CD4-positive, alpha-beta T cell (primary cell): ENCODE measurements at regions not wholly inside any gene's neighbourhood (a gene's known extent, or its start where the extent isn't known, plus 50 kb on each side); places are given as distances from the start of the nearest gene placed in this dataset.

Experiments
- ATAC-seq: fragments of 200-7000 bp; cut with Tn5 transposase; one replicate; pipeline ENCODE4 v1.10.0; 2022; ENCODE audit warnings: mild to moderate bottlenecking; ENCODE audit not compliant: poor library complexity
- CTCF ChIA-PET: fragments of 350-600 bp; sonication (Branson Sonifier 250); formaldehyde crosslinking; loops from one replicate; lab custom pipeline; 2021; ENCODE audit warnings: antibody characterized with exemption, inconsistent platforms; lab: Charles Lee
- POLR2A ChIA-PET: fragments of 350-600 bp; sonication (Branson Sonifier 250); formaldehyde crosslinking; loops from one replicate; lab custom pipeline; 2021; ENCODE audit warnings: antibody characterized with exemption, inconsistent platforms; lab: Charles Lee
- DNase-seq, 14 experiments: peaks; one replicate each; pipeline ENCODE4 v3.0.0-alpha.2; 2013 to 2020; ENCODE audit warnings: mixed read lengths in 2 of 14
- H3K27ac ChIP-seq, 2 donors: one replicate each; pipeline versions ENCODE4 v1.5.1 to v1.7.0; 2013; ENCODE audit warnings: low read length in 2 of 2, low read depth in 1 of 2, mild to moderate bottlenecking in 1 of 2
- H3K27me3 ChIP-seq, 2 experiments: 1 replicate in 1 of 2; 2 replicates in 1 of 2; pipeline versions ENCODE4 v1.6.1 to v1.7.0; 2013; ENCODE audit warnings: low read length in 2 of 2, control low read depth in 1 of 2, mild to moderate bottlenecking in 1 of 2, moderate library complexity in 1 of 2; ENCODE audit not compliant: insufficient read depth in 2 of 2, control insufficient read depth in 1 of 2
- H3K36me3 ChIP-seq: one replicate; pipeline ENCODE4 v1.6.1; 2013; ENCODE audit warnings: low read length, control low read depth; ENCODE audit not compliant: insufficient read depth
- H3K4me1 ChIP-seq: one replicate; pipeline ENCODE4 v1.6.1; 2013; ENCODE audit warnings: low read length, control low read depth; ENCODE audit not compliant: insufficient read depth
- H3K4me3 ChIP-seq: one replicate; pipeline ENCODE4 v1.5.1; 2013; ENCODE audit warnings: mild to moderate bottlenecking, low read length, moderate library complexity
- H3K9me3 ChIP-seq, 2 experiments: 1 replicate in 1 of 2; 2 replicates in 1 of 2; pipeline versions ENCODE4 v1.6.1 to v1.7.0; 2013; ENCODE audit warnings: low read length in 2 of 2, mild to moderate bottlenecking in 2 of 2, control low read depth in 1 of 2, moderate library complexity in 1 of 2; ENCODE audit not compliant: control insufficient read depth in 1 of 2, insufficient read depth in 1 of 2
- H3K27ac Mint-ChIP-seq: one replicate; pipeline ENCODE4 v1.8.0; 2020; ENCODE audit warnings: mixed read lengths
- H3K27me3 Mint-ChIP-seq: one replicate; pipeline ENCODE4 v1.8.0; 2021; ENCODE audit warnings: mixed read lengths
- H3K36me3 Mint-ChIP-seq: one replicate; pipeline ENCODE4 v1.8.0; 2021; ENCODE audit warnings: low read depth, mixed read lengths
- H3K4me1 Mint-ChIP-seq: one replicate; pipeline ENCODE4 v1.8.0; 2021; ENCODE audit warnings: low read depth, mixed read lengths
- H3K4me3 Mint-ChIP-seq: one replicate; pipeline ENCODE4 v1.8.0; 2020; ENCODE audit warnings: mild to moderate bottlenecking, mixed read lengths
- H3K9me3 Mint-ChIP-seq: one replicate; pipeline ENCODE4 v1.8.0; 2020; ENCODE audit warnings: mixed read lengths
- intact Hi-C, 2 experiments: fragments of 100-400 bp; cut with DNase I in 1 of 2; cut with micrococcal nuclease in 1 of 2; formaldehyde crosslinking; loops; one replicate each; pipeline versions ENCODE4 v1.15.1 to v1.9.0; 2023 to 2025; cut with DNase I, micrococcal nuclease
- TF ChIP-seq, protein P1 (sequence below): fragments of 200-600 bp; IDR thresholded peaks from one replicate; pipeline ENCODE4 v1.8.0; 2022; ENCODE audit warnings: antibody characterized with exemption, mild to moderate bottlenecking

DNA sequence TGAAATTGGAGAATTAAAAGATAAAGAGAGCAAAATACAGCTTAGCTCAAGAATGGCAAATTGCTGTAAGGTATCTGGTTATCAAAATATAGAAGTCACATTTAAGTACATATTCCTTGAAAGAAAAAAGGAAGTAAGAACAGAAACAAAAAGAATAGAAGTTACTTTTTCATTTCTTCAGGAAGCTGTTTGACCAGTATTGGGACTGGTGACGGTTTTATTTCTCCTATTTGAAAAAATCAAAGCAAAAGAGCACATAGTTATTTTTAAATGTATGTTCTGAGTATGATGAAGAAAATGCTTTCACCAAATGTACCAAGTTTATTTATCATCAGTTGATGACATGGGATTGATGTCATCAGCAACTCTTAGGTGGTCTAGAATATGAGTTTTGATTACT is 83.1 kb upstream of the OXGR1 start:
- DNase-seq (no peak), ATAC-seq (no peak)
- TF ChIP-seq, protein P1, sequence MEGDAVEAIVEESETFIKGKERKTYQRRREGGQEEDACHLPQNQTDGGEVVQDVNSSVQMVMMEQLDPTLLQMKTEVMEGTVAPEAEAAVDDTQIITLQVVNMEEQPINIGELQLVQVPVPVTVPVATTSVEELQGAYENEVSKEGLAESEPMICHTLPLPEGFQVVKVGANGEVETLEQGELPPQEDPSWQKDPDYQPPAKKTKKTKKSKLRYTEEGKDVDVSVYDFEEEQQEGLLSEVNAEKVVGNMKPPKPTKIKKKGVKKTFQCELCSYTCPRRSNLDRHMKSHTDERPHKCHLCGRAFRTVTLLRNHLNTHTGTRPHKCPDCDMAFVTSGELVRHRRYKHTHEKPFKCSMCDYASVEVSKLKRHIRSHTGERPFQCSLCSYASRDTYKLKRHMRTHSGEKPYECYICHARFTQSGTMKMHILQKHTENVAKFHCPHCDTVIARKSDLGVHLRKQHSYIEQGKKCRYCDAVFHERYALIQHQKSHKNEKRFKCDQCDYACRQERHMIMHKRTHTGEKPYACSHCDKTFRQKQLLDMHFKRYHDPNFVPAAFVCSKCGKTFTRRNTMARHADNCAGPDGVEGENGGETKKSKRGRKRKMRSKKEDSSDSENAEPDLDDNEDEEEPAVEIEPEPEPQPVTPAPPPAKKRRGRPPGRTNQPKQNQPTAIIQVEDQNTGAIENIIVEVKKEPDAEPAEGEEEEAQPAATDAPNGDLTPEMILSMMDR, result no peak
- POLR2A ChIA-PET, result no interaction called here
- Histone ChIP-seq H3K36me3 (no peaks in the 10 kb centered on the region), H3K9me3 (peaks cover 3 to 7% of the 10 kb centered on the region in 2 experiments), H3K27ac (no peak overlapping the region), H3K4me1 (no peaks in the 10 kb centered on the region), H3K4me3 (no peak overlapping the region), H3K27me3 (no peaks in the 10 kb centered on the region)
- no peaks in the 10 kb centered on the region for H3K36me3 Mint-ChIP-seq
- peaks cover 15% of the 10 kb centered on the region for H3K27me3 Mint-ChIP-seq
- intact Hi-C loops, result no loop called here
- CTCF ChIA-PET, result interaction anchor here (0.5 kb wide), 1 partner anchor 133 kb away, joined by 3 read pairs; no protein-coding TSS in a partner anchor
- H3K4me1 Mint-ChIP-seq, result no peaks in the 10 kb centered on the region
- peaks cover 7% of the 10 kb centered on the region for H3K9me3 Mint-ChIP-seq
- no peak overlapping the region for H3K4me3 Mint-ChIP-seq
- no peak overlapping the region for H3K27ac Mint-ChIP-seq

GRCh38 chr13:97079726-97080125 is 85.5 kb upstream of the OXGR1 start:
- intact Hi-C loops, result no loop called here
- ATAC-seq (no peak), DNase-seq (no peak)
- H3K4me3 ChIP-seq, result no peak overlapping the region
- no peaks in the 10 kb centered on the region for H3K36me3 Mint-ChIP-seq
- no peaks in the 10 kb centered on the region for H3K27me3 ChIP-seq
- H3K9me3 Mint-ChIP-seq, result peaks cover 2% of the 10 kb centered on the region
- H3K4me1 Mint-ChIP-seq, result no peaks in the 10 kb centered on the region
- H3K9me3 ChIP-seq, result peaks cover 3 to 5% of the 10 kb centered on the region in 2 experiments
- no peak overlapping the region for H3K27ac ChIP-seq
- H3K4me1 ChIP-seq, result no peaks in the 10 kb centered on the region
- CTCF ChIA-PET, result no interaction called here
- POLR2A ChIA-PET, result no interaction called here
- no peak overlapping the region for H3K4me3 Mint-ChIP-seq
- H3K27me3 Mint-ChIP-seq, result peaks cover 25% of the 10 kb centered on the region
- H3K27ac Mint-ChIP-seq, result no peak overlapping the region
- TF ChIP-seq, protein P1, result no peak
- H3K36me3 ChIP-seq, result no peaks in the 10 kb centered on the region

GRCh38 chr13:97082461-97083207 is 88.4 kb upstream of the OXGR1 start:
- no peak for ATAC-seq
- Mint-ChIP-seq H3K27ac (no peak overlapping the region), H3K9me3 (peaks cover 4% of the 10 kb centered on the region), H3K4me3 (no peak overlapping the region), H3K4me1 (no peaks in the 10 kb centered on the region), H3K36me3 (no peaks in the 10 kb centered on the region), H3K27me3 (peaks cover 19% of the 10 kb centered on the region)
- ChIA-PET CTCF (no interaction called here), POLR2A (no interaction called here)
- Histone ChIP-seq H3K36me3 (no peaks in the 10 kb centered on the region), H3K27me3 (no peaks in the 10 kb centered on the region), H3K27ac (no peak overlapping the region), H3K9me3 (peaks cover 3% of the 10 kb centered on the region in 2 experiments), H3K4me1 (no peaks in the 10 kb centered on the region), H3K4me3 (no peak overlapping the region)
- no peak for DNase-seq
- intact Hi-C loops, result no loop called here
- TF ChIP-seq, protein P1, result no peak
